GM19043 (cell line): ENCODE measurements at regions not wholly inside any gene's neighbourhood (a gene's known extent, or its start where the extent isn't known, plus 50 kb on each side); places are given as distances from the start of the nearest gene placed in this dataset.

ENCODE experiments used
- ATAC-seq: cut with Tn5 transposase; IDR thresholded peaks from one replicate; pipeline ENCODE4 v1.9.1; 2021; ENCODE audit warnings: low read depth; ENCODE audit not compliant: unreplicated experiment

DNA sequence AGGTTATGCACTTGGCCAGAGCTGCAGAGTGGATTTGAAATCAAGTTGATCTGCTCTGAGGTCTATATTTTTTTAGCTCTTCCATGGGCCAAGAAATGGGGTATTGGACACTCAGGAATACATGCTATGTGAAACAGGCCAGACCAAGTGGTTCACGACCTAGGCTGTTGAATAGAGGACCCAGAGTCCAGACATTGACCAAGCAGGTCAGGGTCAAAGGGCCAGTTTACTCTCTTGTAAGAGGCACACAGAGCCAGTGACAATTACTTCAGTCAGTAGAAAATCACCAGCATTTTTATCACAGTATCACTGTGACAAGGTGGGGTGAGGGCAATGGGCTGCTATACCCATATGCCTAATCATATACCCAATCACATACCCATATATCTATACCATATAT, 320.6 kb upstream of the RORA start:
- ATAC-seq: no peak

DNA sequence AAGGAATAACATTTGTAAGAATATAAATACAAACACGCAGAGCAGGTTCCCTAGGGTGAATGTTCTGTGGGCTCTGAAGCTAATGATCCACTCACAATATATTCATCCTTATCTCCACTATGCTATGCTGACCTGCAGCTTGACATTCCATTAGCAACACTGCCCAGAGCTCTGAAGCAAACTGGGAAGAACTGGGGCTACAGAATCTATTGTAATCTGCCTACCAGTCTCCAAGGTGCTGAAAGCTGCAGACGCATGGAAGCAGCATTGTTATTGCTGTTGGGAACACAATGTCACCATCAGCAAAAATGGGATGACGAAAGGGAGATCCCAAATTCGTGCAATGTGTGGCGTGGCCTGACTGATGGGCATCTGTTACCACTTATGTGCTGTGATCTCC, 316.7 kb upstream of the RORA start:
- ATAC-seq: no peak

GRCh38 chr15:61541516-61541915, 312.4 kb upstream of the RORA start:
- ATAC-seq: no peak

GRCh38 chr15:61537337-61537736, 308.2 kb upstream of the RORA start:
- ATAC-seq: no peak

DNA sequence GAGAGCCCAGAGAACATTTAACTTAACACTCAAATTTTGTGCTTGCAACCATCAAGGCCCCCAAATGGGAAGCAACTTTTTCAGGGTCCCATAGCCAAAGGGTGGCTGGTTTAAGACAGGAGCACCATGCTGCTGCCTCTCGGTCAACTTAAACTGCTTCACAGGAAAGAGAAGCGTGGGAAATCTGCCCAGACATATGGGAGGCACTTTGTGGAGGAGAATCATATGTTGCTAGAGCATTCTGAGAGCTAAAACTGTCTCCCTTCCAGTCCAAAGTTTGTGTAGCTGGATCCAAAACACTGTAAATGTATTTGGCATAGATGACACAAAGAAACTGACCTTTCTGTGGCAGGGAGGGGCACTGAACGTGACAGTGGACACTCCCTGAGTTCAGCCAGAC, 305.9 kb upstream of the RORA start:
- no peak for ATAC-seq

DNA sequence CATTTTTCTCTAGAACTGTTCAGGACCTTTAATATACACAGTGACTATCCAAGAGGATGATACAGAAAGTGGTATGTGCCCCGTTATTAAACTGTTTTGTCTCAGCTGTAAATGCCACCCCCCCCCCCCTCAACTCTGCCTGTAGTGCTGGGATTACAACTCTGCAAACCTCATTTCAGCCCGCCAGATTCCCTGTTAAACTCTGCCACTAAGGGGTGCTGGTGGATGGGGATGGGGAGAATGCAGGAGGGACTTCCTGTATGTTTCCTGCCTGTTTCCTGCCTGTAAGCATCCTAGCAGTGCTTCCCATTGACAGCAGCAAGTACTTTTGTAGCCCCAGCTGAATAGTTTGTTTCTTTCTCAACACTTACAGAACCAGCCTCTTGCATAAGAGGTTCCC, 301.7 kb upstream of the RORA start:
- no peak for ATAC-seq

- ATAC-seq: no peak
Observed at GRCh38 chr15:61528581-61528910, 299.4 kb upstream of the RORA start.

DNA sequence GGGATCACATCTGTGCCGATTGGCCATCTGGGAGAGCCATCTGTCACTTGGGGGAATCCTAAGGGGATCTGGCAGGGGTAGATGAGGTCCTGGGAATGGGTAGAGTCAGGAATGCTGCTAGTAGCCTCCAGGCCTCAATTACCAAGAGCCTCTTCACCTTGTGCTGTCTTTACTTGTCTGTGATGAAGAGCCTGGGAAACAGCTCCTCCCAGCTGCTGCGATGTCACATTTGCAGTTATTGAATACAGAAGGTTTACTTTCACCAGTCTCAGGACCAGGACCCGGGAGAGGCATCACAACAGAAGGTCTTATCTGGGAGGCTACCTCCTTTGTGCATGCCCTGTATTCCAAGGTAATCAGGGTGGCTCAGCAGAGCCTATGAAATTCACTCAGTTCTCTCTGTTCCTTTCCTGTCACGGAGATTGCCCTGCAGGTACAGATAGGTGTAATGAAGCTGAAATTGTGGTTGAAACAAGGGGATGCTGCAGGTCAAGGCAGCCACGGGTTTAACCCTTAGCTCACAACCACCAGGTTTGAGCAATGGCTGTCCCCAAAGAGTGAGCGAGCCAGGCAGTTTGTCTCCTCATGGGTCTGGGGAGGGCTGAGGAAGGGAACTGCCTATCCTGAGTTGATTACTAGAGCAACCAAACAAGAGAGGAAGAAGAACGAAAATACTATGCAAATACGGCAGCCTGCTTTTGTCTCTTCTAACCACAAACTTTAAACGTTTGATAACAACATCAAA, 298.9 kb upstream of the RORA start:
- ATAC-seq: no peak

GRCh38 chr15:61524545-61524944, 295.4 kb upstream of the RORA start:
- no peak for ATAC-seq

DNA sequence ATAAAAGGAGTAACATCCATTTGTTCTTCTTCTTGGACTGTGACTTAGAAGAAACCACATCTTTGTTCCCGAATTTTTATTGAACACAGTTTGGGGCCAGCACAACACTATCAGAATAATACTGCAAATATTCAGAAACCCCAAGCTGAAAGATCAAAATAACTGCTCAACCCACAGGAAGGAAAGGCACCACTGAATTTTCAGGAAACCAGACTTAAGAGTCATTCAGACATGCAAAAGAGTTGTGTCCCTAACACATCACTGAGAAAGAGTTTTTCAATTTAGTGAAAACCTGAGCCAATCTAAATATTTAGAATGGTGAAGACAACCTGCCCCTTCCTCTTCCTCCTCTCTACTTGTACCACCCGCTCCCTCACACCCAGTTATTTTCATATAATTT, 295.0 kb upstream of the RORA start:
- no peak for ATAC-seq

DNA sequence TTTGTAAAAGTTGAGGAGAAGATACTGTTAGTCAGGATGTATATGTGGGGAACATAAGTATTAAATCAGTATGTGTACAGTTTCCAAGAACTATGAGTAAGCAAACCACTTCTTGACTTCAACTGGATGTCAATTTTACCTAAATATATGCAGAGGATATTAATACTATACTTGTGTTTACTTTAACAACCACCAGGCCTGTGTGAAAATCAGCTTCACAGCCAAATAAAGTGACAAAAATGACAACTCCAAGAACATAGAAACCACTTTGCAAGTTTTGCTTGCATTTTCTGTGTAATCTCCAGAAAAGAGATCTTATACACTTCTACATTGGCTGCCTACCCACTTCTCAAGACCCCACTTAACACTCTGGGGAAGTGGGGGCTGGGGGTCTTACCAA, 293.3 kb upstream of the RORA start:
- no peak for ATAC-seq

GRCh38 chr15:61521953-61522352, 292.9 kb upstream of the RORA start:
- ATAC-seq: no peak

DNA sequence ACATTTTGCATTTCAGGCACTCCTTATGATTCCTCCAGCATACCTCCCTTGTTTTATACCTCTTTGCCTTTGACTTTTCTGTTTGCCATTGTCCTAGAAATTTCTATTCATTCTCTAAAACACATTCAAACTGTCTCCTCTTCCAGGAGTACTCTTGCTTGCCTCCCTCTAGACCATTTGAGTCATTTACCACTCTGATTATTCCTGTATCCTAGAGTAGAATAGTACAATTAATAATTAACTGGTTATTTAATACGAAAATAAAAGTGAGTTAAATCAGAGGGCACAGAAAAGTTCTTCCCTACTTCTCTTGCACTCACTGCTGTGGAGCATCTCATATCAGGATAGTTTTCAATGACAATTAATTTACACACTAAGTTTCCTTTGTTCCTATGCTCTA, 290.2 kb upstream of the RORA start:
- ATAC-seq: no peak

DNA sequence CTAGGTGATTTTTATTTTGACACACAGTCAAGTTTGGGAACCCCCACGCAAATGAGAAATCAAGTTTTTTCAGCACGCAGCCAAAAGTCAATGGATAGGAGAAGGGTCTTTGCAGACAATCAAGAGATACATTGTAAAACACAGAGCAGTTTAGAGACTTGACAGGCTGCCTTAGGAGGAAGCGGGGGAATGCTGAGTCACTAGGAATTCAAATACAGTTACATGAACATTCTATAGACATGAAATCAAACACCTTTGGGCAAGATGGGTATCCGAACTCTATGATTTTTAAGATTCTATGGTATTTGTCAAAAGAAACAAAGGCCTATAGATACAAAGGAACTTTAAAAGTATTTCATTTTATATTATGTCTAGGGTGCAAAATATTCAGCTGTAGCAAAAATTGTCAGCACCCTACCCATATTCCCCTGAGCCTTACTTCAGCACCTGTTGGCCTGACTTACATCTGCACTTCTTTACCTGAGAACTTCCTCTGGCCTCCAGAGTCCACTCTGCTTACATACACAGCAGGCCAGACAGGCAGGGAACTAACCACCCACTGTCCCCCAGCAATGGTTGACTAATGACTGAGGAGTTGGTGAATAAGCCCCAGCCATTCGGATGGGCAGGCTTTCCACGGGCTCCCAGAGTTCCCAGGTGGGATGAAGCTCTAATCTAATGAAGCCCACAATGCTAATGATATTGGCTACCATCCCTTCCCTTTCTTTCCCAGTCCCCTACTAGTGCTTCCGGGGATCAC, 289.3 kb upstream of the RORA start:
- no peak for ATAC-seq

GRCh38 chr15:61517776-61518175, 288.7 kb upstream of the RORA start:
- no peak for ATAC-seq

DNA sequence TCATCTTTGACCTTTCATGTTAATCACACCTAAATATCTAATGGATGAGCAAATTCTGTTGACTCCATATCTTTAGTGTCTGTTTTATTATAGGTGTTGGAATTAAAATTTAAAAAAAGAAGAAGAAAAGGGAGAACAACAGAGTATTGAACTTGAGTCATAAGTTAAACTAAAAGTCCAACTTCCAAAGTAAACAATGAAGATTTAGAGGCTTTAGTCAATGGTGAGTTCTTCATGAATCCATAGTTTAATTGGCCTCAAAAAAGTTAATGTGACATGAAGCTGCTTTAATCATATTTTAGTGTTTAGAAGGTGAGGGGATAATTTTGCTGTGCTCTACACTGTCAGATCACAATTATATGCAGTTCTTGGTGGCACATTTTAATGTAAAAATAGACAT, 288.2 kb upstream of the RORA start:
- ATAC-seq: no peak

GRCh38 chr15:61511756-61512155, 282.7 kb upstream of the RORA start:
- no peak for ATAC-seq

- ATAC-seq: no peak
Observed at GRCh38 chr15:61511089-61511488, 282.0 kb upstream of the RORA start.

GRCh38 chr15:61509327-61509840, 280.3 kb upstream of the RORA start:
- ATAC-seq: no peak

DNA sequence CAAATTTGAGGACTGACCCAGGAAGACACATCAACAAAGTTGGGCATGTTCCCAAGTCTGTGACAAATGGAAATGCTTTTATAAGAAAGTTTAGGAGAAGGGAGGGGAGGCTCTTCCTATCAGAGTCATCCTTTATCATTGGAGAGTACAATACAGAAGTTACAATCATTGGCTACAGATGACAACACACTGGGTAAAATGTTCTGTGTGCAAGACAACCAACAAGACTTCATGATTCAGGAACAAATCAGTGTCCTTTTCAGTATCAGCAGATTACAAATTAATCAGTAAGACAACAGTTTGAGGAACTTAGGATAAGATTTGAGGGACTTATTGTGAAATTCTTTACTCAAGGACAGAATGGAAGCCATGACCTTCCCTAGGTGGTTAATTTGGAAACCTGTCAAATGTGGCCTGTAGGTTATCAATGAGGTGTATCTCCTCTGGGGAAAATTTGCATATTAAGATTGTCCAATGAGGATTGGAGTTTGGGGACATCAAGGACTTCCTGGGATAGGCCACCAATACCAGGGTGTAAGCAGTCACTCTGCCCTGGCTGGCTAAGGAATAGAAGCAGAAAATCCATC, 274.4 kb upstream of the RORA start:
- no peak for ATAC-seq

DNA sequence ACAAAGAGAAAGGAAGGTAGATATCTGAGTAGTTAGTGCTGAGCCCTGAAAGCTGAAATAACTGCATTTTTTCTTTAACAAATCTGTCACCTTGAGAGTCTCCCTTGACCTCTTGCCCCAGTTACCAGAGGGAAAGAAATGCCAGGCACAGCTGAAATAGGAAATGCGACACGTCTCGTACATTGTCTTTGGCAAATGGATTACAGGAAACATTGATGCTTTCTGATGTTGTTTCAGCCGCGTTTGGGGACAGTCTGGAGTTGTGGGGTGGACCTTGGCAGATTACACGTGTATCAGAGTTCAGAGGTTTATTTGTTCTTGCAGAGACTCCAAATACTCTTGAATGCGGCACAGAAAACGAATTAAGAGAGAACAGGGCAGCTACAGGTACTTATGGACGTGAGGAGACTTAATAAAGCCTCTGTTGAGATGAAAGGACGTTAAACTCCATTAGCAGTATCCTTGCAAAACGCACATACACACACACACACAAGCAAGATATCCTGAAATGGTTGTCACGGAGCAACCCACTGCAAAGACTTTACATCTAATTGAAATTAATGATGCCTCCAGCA, 272.8 kb upstream of the RORA start:
- ATAC-seq: no peak
